ENCODE measurements at regions not wholly inside any gene's neighbourhood (a gene's known extent, or its start where the extent isn't known, plus 50 kb on each side); places are given as distances from the start of the nearest gene placed in this dataset.

GRCh38 chr1:147837129-147837963 lies 65.2 kb upstream of the GJA8 start:
- ATAC-seq (no peak), DNase-seq (no peak)
- Mint-ChIP-seq H3K36me3 (ENCODE audit: low read depth) (peaks cover 6% of the 10 kb centered on the region), H3K27ac (no peak overlapping the region), H3K27me3 (peaks cover 56% of the 10 kb centered on the region), H3K4me3 (no peak overlapping the region), H3K4me1 (peaks cover 16% of the 10 kb centered on the region)
- no peaks in the 10 kb centered on the region for H3K9me3 ChIP-seq (ENCODE audit: control insufficient read depth, low read length, poor library complexity, severe bottlenecking)

DNA sequence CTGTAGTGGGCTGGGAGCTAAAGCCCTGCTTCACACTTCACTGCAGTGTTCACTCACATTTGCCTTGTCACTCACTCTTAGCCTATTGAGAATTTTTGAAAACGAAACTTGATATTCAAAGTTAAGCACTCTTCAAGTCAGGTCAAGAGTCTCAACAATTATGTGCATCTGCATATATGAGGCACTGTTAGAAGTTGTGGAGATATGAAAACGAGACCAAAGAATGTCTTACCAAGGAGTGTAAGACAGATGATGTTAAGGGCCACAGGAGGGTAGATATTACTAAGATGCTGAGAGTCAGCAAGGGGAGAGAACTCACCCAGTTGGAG lies 64.7 kb upstream of the GJA8 start:
- no peak overlapping the region for H3K4me3 Mint-ChIP-seq
- ATAC-seq, result no peak
- H3K27ac Mint-ChIP-seq, result no peak overlapping the region
- DNase-seq, result no peak
- peaks cover 3% of the 10 kb centered on the region for H3K36me3 Mint-ChIP-seq (ENCODE audit: low read depth)
- peaks cover 50% of the 10 kb centered on the region for H3K27me3 Mint-ChIP-seq
- no peaks in the 10 kb centered on the region for H3K9me3 ChIP-seq (ENCODE audit: control insufficient read depth, low read length, poor library complexity, severe bottlenecking)
- peaks cover 16% of the 10 kb centered on the region for H3K4me1 Mint-ChIP-seq

DNA sequence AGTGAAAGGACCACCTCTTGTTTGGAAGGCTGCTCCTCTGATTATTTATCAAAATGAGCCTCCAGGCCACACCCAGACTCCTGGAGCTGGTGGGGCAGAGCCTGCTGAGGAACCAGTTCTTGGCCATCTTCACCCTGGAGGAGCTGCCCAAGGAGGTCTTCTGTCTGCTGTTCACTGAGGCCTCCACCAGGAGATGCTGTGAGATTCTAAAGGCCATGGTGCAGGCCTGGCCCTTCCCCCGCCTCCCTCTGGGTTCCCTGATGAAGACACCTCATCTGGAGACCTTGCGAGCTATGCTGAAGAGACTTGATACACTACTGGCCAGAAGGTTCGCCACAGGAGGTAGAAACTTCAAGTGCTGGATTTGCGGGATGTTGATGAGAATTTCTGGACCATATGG lies 61.7 kb upstream of the GJA8 start:
- H3K27ac Mint-ChIP-seq, result no peak overlapping the region
- no peak for ATAC-seq
- H3K4me3 Mint-ChIP-seq, result no peak overlapping the region
- peaks cover 10% of the 10 kb centered on the region for H3K4me1 Mint-ChIP-seq
- DNase-seq, result no peak
- no peaks in the 10 kb centered on the region for H3K9me3 ChIP-seq (ENCODE audit: control insufficient read depth, low read length, poor library complexity, severe bottlenecking)
- peaks cover 33% of the 10 kb centered on the region for H3K27me3 Mint-ChIP-seq
- H3K36me3 Mint-ChIP-seq (ENCODE audit: low read depth), result peaks cover 3% of the 10 kb centered on the region

- no peak for ATAC-seq
- H3K36me3 Mint-ChIP-seq (ENCODE audit: low read depth), result peaks cover 2% of the 10 kb centered on the region
These were observed 60.0 kb upstream of the GJA8 start for GRCh38 chr1:147842578-147842977.

GRCh38 chr1:147843486-147843885 lies 59.1 kb upstream of the GJA8 start:
- no peaks in the 10 kb centered on the region for H3K4me1 Mint-ChIP-seq
- H3K4me3 Mint-ChIP-seq, result no peak overlapping the region
- DNase-seq, result no peak
- H3K27me3 Mint-ChIP-seq, result peaks cover 15% of the 10 kb centered on the region
- H3K27ac Mint-ChIP-seq, result no peak overlapping the region
- no peaks in the 10 kb centered on the region for H3K9me3 ChIP-seq (ENCODE audit: control insufficient read depth, low read length, poor library complexity, severe bottlenecking)
- H3K36me3 Mint-ChIP-seq (ENCODE audit: low read depth), result no peaks in the 10 kb centered on the region
- no peak for ATAC-seq

More at GRCh38 chr1:147842578-147842977, 60.0 kb upstream of the GJA8 start:
- H3K4me1 Mint-ChIP-seq, result peaks cover 6% of the 10 kb centered on the region
- H3K9me3 ChIP-seq (ENCODE audit: control insufficient read depth, low read length, poor library complexity, severe bottlenecking), result no peaks in the 10 kb centered on the region
- H3K4me3 Mint-ChIP-seq, result no peak overlapping the region
- H3K27me3 Mint-ChIP-seq, result peaks cover 19% of the 10 kb centered on the region
- no peak overlapping the region for H3K27ac Mint-ChIP-seq
- DNase-seq, result no peak

DNA sequence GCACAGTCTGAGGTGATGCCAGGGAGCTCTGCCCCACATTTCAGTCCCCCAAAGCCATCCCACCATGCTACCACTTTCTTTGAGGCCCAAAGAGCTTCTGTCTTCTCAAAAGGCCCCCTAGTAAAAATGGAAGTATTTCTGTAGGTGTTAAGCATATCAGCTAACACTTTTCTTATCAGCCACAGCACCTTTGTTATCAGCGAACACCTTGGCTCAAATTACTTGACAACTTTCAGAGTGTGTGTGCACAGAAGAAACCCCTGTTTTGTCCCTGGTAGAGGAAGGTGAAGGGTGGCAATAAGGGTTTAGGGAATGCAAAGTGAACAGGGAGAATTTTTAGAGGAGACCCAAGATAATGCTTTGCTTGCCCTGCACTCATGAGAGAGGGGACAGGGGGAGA lies 54.8 kb upstream of the GJA8 start:
- DNase-seq (no peak), ATAC-seq (no peak)
- Mint-ChIP-seq H3K27me3 (peaks cover 21% of the 10 kb centered on the region), H3K36me3 (ENCODE audit: low read depth) (no peaks in the 10 kb centered on the region), H3K4me1 (no peaks in the 10 kb centered on the region), H3K4me3 (no peak overlapping the region), H3K27ac (no peak overlapping the region)
- no peaks in the 10 kb centered on the region for H3K9me3 ChIP-seq (ENCODE audit: control insufficient read depth, low read length, poor library complexity, severe bottlenecking)

DNA sequence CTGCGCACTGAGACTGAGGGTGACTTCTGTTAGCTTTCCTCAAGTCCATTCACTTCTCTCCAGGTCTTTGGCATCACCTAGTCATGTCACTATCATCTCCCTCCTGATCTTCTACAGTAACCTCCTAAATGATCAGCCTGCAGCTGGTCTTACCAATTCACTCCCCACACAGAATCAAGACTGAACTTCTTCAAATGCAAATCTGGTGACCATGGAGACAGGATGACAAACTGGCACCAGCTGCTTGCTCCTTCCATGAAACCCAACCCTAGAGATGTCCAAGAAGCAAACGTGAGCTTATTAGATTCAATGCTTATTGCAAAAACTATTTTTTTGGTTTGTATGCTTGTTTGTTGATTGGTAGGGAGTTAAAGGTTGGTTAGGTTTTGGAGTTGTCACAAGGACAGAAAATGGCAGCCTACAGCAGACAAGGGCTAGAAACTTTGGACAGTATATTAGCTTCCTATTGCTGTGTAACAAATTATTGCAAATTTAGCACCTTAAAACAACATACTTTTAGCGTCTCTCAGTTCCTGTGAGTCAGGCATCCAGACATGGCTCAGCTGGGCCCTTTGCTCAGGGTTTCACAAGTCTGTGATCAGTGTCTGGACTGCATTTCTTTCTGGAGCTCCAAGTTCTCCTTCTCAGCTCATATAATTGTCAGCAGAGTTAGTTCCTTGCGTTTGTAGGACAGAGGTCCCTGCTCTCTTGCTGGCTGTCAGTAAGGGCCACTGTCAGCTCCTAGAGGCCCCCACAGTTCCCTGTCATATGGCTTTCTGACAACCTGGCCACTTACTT lies 53.3 kb upstream of the GJA8 start:
- Mint-ChIP-seq H3K4me3 (no peak overlapping the region), H3K4me1 (no peaks in the 10 kb centered on the region), H3K27ac (no peak overlapping the region), H3K36me3 (ENCODE audit: low read depth) (no peaks in the 10 kb centered on the region), H3K27me3 (peaks cover 25% of the 10 kb centered on the region)
- H3K9me3 ChIP-seq (ENCODE audit: control insufficient read depth, low read length, poor library complexity, severe bottlenecking), result no peaks in the 10 kb centered on the region
- ATAC-seq (no peak), DNase-seq (no peak)

- Mint-ChIP-seq H3K4me3 (no peak overlapping the region), H3K4me1 (no peaks in the 10 kb centered on the region), H3K36me3 (ENCODE audit: low read depth) (no peaks in the 10 kb centered on the region), H3K27me3 (peaks cover 17% of the 10 kb centered on the region), H3K27ac (no peak overlapping the region)
- ATAC-seq (no peak), DNase-seq (no peak)
- no peaks in the 10 kb centered on the region for H3K9me3 ChIP-seq (ENCODE audit: control insufficient read depth, low read length, poor library complexity, severe bottlenecking)
These were observed 51.9 kb upstream of the GJA8 start for GRCh38 chr1:147850737-147851136.

GRCh38 chr1:147851149-147851548 lies 51.4 kb upstream of the GJA8 start:
- DNase-seq, result no peak
- H3K4me1 Mint-ChIP-seq, result no peaks in the 10 kb centered on the region
- no peak overlapping the region for H3K4me3 Mint-ChIP-seq
- no peak for ATAC-seq
- peaks cover 3% of the 10 kb centered on the region for H3K36me3 Mint-ChIP-seq (ENCODE audit: low read depth)
- no peaks in the 10 kb centered on the region for H3K9me3 ChIP-seq (ENCODE audit: control insufficient read depth, low read length, poor library complexity, severe bottlenecking)
- H3K27ac Mint-ChIP-seq, result no peak overlapping the region
- peaks cover 17% of the 10 kb centered on the region for H3K27me3 Mint-ChIP-seq

- Mint-ChIP-seq H3K4me1 (no peaks in the 10 kb centered on the region), H3K27me3 (peaks cover 23% of the 10 kb centered on the region), H3K27ac (no peak overlapping the region), H3K4me3 (no peak overlapping the region), H3K36me3 (ENCODE audit: low read depth) (peaks cover 7% of the 10 kb centered on the region)
- ATAC-seq, result no peak
- H3K9me3 ChIP-seq (ENCODE audit: control insufficient read depth, low read length, poor library complexity, severe bottlenecking), result no peaks in the 10 kb centered on the region
- no peak for DNase-seq
These were observed 49.8 kb upstream of the GJA8 start for GRCh38 chr1:147852706-147853225.
